Karpas-422 (cell line): ENCODE measurements at regions not wholly inside any gene's neighbourhood (a gene's known extent, or its start where the extent isn't known, plus 50 kb on each side); places are given as distances from the start of the nearest gene placed in this dataset.
"Not testable (repeated sequence)": the region's sequence is repeated elsewhere in the genome, so short reads cannot be mapped to it uniquely, and the experiment has no call there.

Experiments used
- DNase-seq: peaks from one replicate; pipeline ENCODE4 v3.0.0-alpha.2; 2015
- H2AFZ ChIP-seq: fragments of 200-600 bp; sonication (generic); 2 replicates; pipeline ENCODE4 v1.6.1; 2014; ENCODE audit warnings: antibody characterized with exemption, low read length, mixed read lengths
- H3K27ac ChIP-seq: fragments of 200-600 bp; sonication (generic); 2 replicates; pipeline ENCODE4 v1.5.1; 2014; ENCODE audit warnings: mild to moderate bottlenecking, low read length, moderate library complexity
- H3K27me3 ChIP-seq: fragments of 200-600 bp; sonication (generic); 2 replicates; pipeline ENCODE4 v1.6.1; 2014; ENCODE audit warnings: low read length, mixed read lengths
- H3K36me3 ChIP-seq: fragments of 200-600 bp; sonication (generic); 2 replicates; pipeline ENCODE4 v1.6.1; 2014; ENCODE audit warnings: low read length, mixed read lengths; ENCODE audit not compliant: insufficient read depth
- H3K4me1 ChIP-seq: fragments of 200-600 bp; sonication (generic); 2 replicates; pipeline ENCODE4 v1.6.1; 2014; ENCODE audit warnings: mild to moderate bottlenecking, low read length, mixed read lengths
- H3K4me2 ChIP-seq: fragments of 200-600 bp; sonication (generic); 2 replicates; pipeline ENCODE4 v1.6.1; 2014; ENCODE audit warnings: low read length, low read depth, mild to moderate bottlenecking; ENCODE audit not compliant: poor library complexity, severe bottlenecking
- H3K4me3 ChIP-seq: fragments of 200-600 bp; sonication (generic); 2 replicates; pipeline ENCODE4 v1.5.1; 2014; ENCODE audit warnings: mild to moderate bottlenecking, antibody characterized with exemption, low read length, mixed read lengths
- H3K79me2 ChIP-seq: fragments of 200-600 bp; sonication (generic); 2 replicates; pipeline ENCODE4 v1.6.1; 2014; ENCODE audit warnings: mild to moderate bottlenecking, low read length, mixed read lengths
- H3K9ac ChIP-seq: fragments of 200-600 bp; sonication (generic); 2 replicates; pipeline ENCODE4 v1.6.0; 2014; ENCODE audit warnings: low read length
- H3K9me2 ChIP-seq: fragments of 200-600 bp; sonication (generic), shearing (Covaris generic); replicated peaks from 2 replicates; pipeline ENCODE4 v1.6.0; 2014; ENCODE audit warnings: mild to moderate bottlenecking, low read length, moderate library complexity; ENCODE audit not compliant: insufficient read depth
- H3K9me3 ChIP-seq: fragments of 300-700, 200-600 bp; sonication (generic); 2 replicates; pipeline ENCODE4 v1.6.1; 2014; ENCODE audit warnings: low read length, mixed read lengths
- H4K20me1 ChIP-seq: fragments of 200-600 bp; sonication (generic); 2 replicates; pipeline ENCODE4 v1.6.1; 2014; ENCODE audit warnings: mild to moderate bottlenecking, antibody characterized with exemption, low read length, low read depth; ENCODE audit not compliant: insufficient read depth

- H3K27ac ChIP-seq, H3K4me2 ChIP-seq: not testable (repeated sequence)
These were observed 63.8 kb downstream of the NSUN5 start for GRCh38 chr7:73244782-73245311.

GRCh38 chr7:73234994-73235717 lies 73.5 kb downstream of the NSUN5 start:
- H3K4me3 ChIP-seq, H3K27me3 ChIP-seq, H3K9me2 ChIP-seq, H3K9me3 ChIP-seq, H3K9ac ChIP-seq, H3K4me1 ChIP-seq, H3K79me2 ChIP-seq, H4K20me1 ChIP-seq, DNase-seq, H3K27ac ChIP-seq, H3K4me2 ChIP-seq, H3K36me3 ChIP-seq, H2AFZ ChIP-seq: not testable (repeated sequence)

More at GRCh38 chr7:73244782-73245311, 63.8 kb downstream of the NSUN5 start:
- not testable (repeated sequence) for H3K27me3 ChIP-seq, H3K79me2 ChIP-seq, H3K9ac ChIP-seq, H3K9me2 ChIP-seq, H2AFZ ChIP-seq, H3K36me3 ChIP-seq, H3K4me3 ChIP-seq, H3K9me3 ChIP-seq, H4K20me1 ChIP-seq, H3K4me1 ChIP-seq, DNase-seq

- not testable (repeated sequence) for H2AFZ ChIP-seq, DNase-seq, H3K79me2 ChIP-seq, H3K4me1 ChIP-seq, H3K9me2 ChIP-seq, H3K4me3 ChIP-seq, H3K4me2 ChIP-seq, H3K9me3 ChIP-seq, H3K36me3 ChIP-seq, H3K9ac ChIP-seq, H4K20me1 ChIP-seq, H3K27me3 ChIP-seq, H3K27ac ChIP-seq
These were observed 82.9 kb downstream of the NSUN5 start for GRCh38 chr7:73225745-73226144.

GRCh38 chr7:73221724-73222123 lies 86.9 kb downstream of the NSUN5 start:
- not testable (repeated sequence) for H3K36me3 ChIP-seq, H3K9me3 ChIP-seq, DNase-seq, H3K9me2 ChIP-seq, H3K27ac ChIP-seq, H3K4me2 ChIP-seq, H3K79me2 ChIP-seq, H2AFZ ChIP-seq, H3K27me3 ChIP-seq, H3K4me1 ChIP-seq, H3K4me3 ChIP-seq, H3K9ac ChIP-seq, H4K20me1 ChIP-seq

- H3K4me3 ChIP-seq, H4K20me1 ChIP-seq, DNase-seq, H3K4me1 ChIP-seq, H3K9me3 ChIP-seq, H2AFZ ChIP-seq, H3K27me3 ChIP-seq, H3K27ac ChIP-seq, H3K9ac ChIP-seq, H3K36me3 ChIP-seq, H3K4me2 ChIP-seq, H3K9me2 ChIP-seq, H3K79me2 ChIP-seq: not testable (repeated sequence)
These were observed 87.8 kb downstream of the NSUN5 start for GRCh38 chr7:73220766-73221370.

- not testable (repeated sequence) for H3K4me1 ChIP-seq, H3K9me2 ChIP-seq, H3K9me3 ChIP-seq
These were observed 88.3 kb downstream of the NSUN5 start for GRCh38 chr7:73220357-73220756.

GRCh38 chr7:73218802-73219201 lies 89.8 kb downstream of the NSUN5 start:
- H3K4me2 ChIP-seq, H4K20me1 ChIP-seq, H2AFZ ChIP-seq, H3K9me2 ChIP-seq, H3K4me3 ChIP-seq, DNase-seq, H3K4me1 ChIP-seq, H3K27ac ChIP-seq, H3K36me3 ChIP-seq, H3K9ac ChIP-seq, H3K9me3 ChIP-seq, H3K27me3 ChIP-seq, H3K79me2 ChIP-seq: not testable (repeated sequence)

More at GRCh38 chr7:73220357-73220756, 88.3 kb downstream of the NSUN5 start:
- H3K9ac ChIP-seq, H3K79me2 ChIP-seq, H3K36me3 ChIP-seq, H3K4me2 ChIP-seq, H4K20me1 ChIP-seq, H3K27me3 ChIP-seq, H3K4me3 ChIP-seq, DNase-seq, H3K27ac ChIP-seq, H2AFZ ChIP-seq: not testable (repeated sequence)

GRCh38 chr7:73216046-73216675 lies 92.5 kb downstream of the NSUN5 start:
- not testable (repeated sequence) for H3K27ac ChIP-seq, H3K9ac ChIP-seq, H3K9me2 ChIP-seq, H3K79me2 ChIP-seq, H3K4me3 ChIP-seq, H3K4me2 ChIP-seq, H2AFZ ChIP-seq, DNase-seq, H4K20me1 ChIP-seq, H3K27me3 ChIP-seq, H3K36me3 ChIP-seq, H3K9me3 ChIP-seq
- peaks cover 10% of the 10 kb centered on the region for H3K4me1 ChIP-seq
